Liver (tissue), 3 donors: ENCODE measurements at regions not wholly inside any gene's neighbourhood (a gene's known extent, or its start where the extent isn't known, plus 50 kb on each side); places are given as distances from the start of the nearest gene placed in this dataset.

Experiments used
- FOXA1 ChIP-seq: IDR thresholded peaks from 2 replicates; pipeline ENCODE4 v1.6.1; 2016; ENCODE audit warnings: antibody characterized with exemption
- GABPA ChIP-seq, 2 donors: IDR thresholded peaks in 1 of 2; conservative IDR thresholded peaks in 1 of 2; 2 replicates each; pipeline ENCODE4 v1.6.1; 2016; ENCODE audit warnings: antibody characterized with exemption in 2 of 2, mild to moderate bottlenecking in 1 of 2, moderate library complexity in 1 of 2
- JUND ChIP-seq, 2 donors: IDR thresholded peaks; 2 replicates each; pipeline ENCODE4 v1.6.1; 2016; ENCODE audit warnings: antibody characterized with exemption in 2 of 2
- SP1 ChIP-seq: IDR thresholded peaks from 2 replicates; pipeline ENCODE4 v1.6.1; 2018; ENCODE audit warnings: antibody characterized with exemption, mild to moderate bottlenecking
- TF ChIP-seq, protein P1 (sequence below): fragments of 150-350 bp; IDR thresholded peaks from 2 replicates; pipeline ENCODE4 v1.5.1; 2017; ENCODE audit warnings: improper control_type of control experiment, low read depth, low read length; ENCODE audit not compliant: missing input control
- donor health status: healthy.
- donor health status: healthy.

DNA sequence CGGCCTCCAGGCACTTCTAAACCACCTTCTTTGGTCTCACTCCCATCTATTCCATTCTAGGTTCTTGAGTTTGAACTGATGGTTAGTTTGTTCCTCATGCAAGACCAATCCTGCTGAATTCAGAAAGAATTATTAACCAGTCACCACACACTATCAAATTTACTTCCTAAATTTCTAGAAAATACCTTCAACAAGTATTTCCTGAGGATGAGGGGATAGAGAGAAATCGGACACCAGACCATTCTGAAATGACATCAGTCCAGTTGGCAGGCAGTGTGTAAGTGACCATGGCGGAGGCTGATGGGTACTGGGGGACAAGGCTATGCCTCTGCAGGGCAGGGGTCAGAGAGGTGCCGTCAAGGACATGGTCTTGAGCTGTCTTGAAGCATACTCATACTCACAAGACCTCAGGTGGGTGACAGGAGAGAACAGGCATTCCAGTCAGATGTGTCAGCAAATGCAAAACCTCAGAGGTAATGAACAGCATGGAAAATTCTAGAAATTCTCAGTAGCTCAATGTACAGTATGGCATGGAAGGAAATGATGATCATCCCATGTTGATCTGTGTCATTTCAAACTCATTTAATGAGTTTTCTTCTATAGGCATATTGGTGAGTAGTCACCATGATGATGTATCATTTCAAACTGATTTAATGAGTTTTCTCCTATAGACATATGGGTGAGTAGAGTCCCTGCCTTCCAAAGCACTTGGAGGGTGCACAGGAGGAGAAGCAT lies 119.6 kb downstream of the DDX1 start:
- no peak for TF ChIP-seq JUND (IDR thresholded peaks at IDR 0.05)
- TF ChIP-seq, protein P1, sequence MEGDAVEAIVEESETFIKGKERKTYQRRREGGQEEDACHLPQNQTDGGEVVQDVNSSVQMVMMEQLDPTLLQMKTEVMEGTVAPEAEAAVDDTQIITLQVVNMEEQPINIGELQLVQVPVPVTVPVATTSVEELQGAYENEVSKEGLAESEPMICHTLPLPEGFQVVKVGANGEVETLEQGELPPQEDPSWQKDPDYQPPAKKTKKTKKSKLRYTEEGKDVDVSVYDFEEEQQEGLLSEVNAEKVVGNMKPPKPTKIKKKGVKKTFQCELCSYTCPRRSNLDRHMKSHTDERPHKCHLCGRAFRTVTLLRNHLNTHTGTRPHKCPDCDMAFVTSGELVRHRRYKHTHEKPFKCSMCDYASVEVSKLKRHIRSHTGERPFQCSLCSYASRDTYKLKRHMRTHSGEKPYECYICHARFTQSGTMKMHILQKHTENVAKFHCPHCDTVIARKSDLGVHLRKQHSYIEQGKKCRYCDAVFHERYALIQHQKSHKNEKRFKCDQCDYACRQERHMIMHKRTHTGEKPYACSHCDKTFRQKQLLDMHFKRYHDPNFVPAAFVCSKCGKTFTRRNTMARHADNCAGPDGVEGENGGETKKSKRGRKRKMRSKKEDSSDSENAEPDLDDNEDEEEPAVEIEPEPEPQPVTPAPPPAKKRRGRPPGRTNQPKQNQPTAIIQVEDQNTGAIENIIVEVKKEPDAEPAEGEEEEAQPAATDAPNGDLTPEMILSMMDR: no peak
- TF ChIP-seq FOXA1: no peak
- TF ChIP-seq GABPA (IDR thresholded peaks at IDR 0.05 in 1 of 2, conservative IDR thresholded peaks at IDR 0.05 in 1 of 2): no peak
- TF ChIP-seq SP1: no peak
